HepG2 (cell line): ENCODE measurements at regions not wholly inside any gene's neighbourhood (a gene's known extent, or its start where the extent isn't known, plus 50 kb on each side); places are given as distances from the start of the nearest gene placed in this dataset.

ENCODE experiments used
- ATAC-seq: fragments of 200-7000 bp; cut with Tn5 transposase; 3 replicates; pipeline ENCODE4 v1.9.1; 2020; ENCODE audit warnings: mild to moderate bottlenecking, moderate library complexity
- BruUV-seq: library from RNA; stranded (reverse); fragments of 400-500 nt; replicated peaks from 2 replicates; lab custom pipeline; 2021; lab: Mats Ljungman, UMichigan
- CTCF ChIA-PET: fragments of 300-600 bp; formaldehyde crosslinking; extraction: SDS; loops from one replicate; lab custom pipeline; 2021; ENCODE audit warnings: low total read pairs, inconsistent platforms, low intra/inter-chr PET ratio; lab: Yijun Ruan, JAX
- POLR2A ChIA-PET: fragments of 350-600 bp; sonication (Branson Sonifier 250); formaldehyde crosslinking; loops from one replicate; lab custom pipeline; 2020; ENCODE audit warnings: antibody characterized with exemption, inconsistent platforms; lab: Yijun Ruan, JAX
- DNase-seq: peaks from one replicate; pipeline ENCODE4 v3.0.0-alpha.2; 2015; ENCODE audit warnings: low spot score
- FAIRE-seq: peaks from 3 replicates; lab custom pipeline; 2011; peaks lifted over from hg19 to GRCh38; lab: Jason Lieb, UNC
- H2AFZ ChIP-seq: one replicate; pipeline ENCODE4 v1.6.1; 2011; ENCODE audit warnings: low read length, inconsistent platforms
- H3K27ac ChIP-seq: fragments of 300-600 bp; 3 replicates; pipeline ENCODE4 v1.8.0; 2011; ENCODE audit warnings: mixed run types, mild to moderate bottlenecking, mixed read lengths, low read length, inconsistent platforms; ENCODE audit not compliant: insufficient read depth; ENCODE audit errors: extremely low read length
- H3K27me3 ChIP-seq, 2 experiments: fragments of 200-600 bp in 1 of 2; 2 replicates in 1 of 2; 3 replicates in 1 of 2; pipeline versions ENCODE4 v1.6.0 to v1.8.0; 2011; ENCODE audit warnings: low read length in 2 of 2, mild to moderate bottlenecking in 2 of 2, moderate library complexity in 2 of 2, inconsistent platforms in 1 of 2; ENCODE audit not compliant: insufficient read depth in 2 of 2, control insufficient read depth in 1 of 2
- H3K36me3 ChIP-seq, 2 experiments: fragments of 200-600 bp in 1 of 2; replicated peaks in 1 of 2; 2 replicates in 1 of 2; 3 replicates in 1 of 2; pipeline versions ENCODE4 v1.5.1 to v1.8.0; 2011; ENCODE audit warnings: low read length in 2 of 2, inconsistent platforms in 1 of 2; ENCODE audit not compliant: insufficient read depth in 2 of 2, control insufficient read depth in 1 of 2
- H3K4me1 ChIP-seq: 2 replicates; pipeline ENCODE4 v1.5.1; 2012; ENCODE audit warnings: low read length, inconsistent platforms; ENCODE audit not compliant: insufficient read depth
- H3K4me2 ChIP-seq: 2 replicates; pipeline ENCODE4 v1.6.0; 2011; ENCODE audit warnings: low read depth, low read length, inconsistent platforms
- H3K4me3 ChIP-seq, 3 experiments: fragments of 200-600 bp in 1 of 3; sonication (generic), shearing (Covaris generic) in 1 of 3; replicated peaks in 1 of 3; 2 replicates each; pipeline ENCODE4 v1.5.1; 2011 to 2016; ENCODE audit warnings: low read length in 3 of 3, inconsistent platforms in 2 of 3, low read depth in 2 of 3, mild to moderate bottlenecking in 2 of 3, control low read depth in 1 of 3, mixed read lengths in 1 of 3; ENCODE audit not compliant: insufficient read depth in 1 of 3
- H3K79me2 ChIP-seq: one replicate; pipeline ENCODE4 v1.6.1; 2011; ENCODE audit warnings: low read length, inconsistent platforms; ENCODE audit not compliant: insufficient read depth
- H3K9ac ChIP-seq: 2 replicates; pipeline ENCODE4 v1.6.0; 2011; ENCODE audit warnings: mild to moderate bottlenecking, low read depth, low read length, inconsistent platforms; ENCODE audit not compliant: insufficient read depth
- H3K9me3 ChIP-seq: 2 replicates; pipeline ENCODE4 v1.5.1; 2012; ENCODE audit warnings: mild to moderate bottlenecking, low read length
- H4K20me1 ChIP-seq: 2 replicates; pipeline ENCODE4 v1.6.0; 2011; ENCODE audit warnings: inconsistent platforms, mild to moderate bottlenecking, low read length, moderate library complexity; ENCODE audit not compliant: insufficient read depth
- JDP2 ChIP-seq: sonication (generic); formaldehyde crosslinking; IDR thresholded peaks from 2 replicates; pipeline ENCODE4 v1.8.1; 2022; ENCODE audit warnings: missing genetic modification reagents, borderline replicate concordance
- KDM5A ChIP-seq: fragments of 200-600 bp; sonication (generic); IDR thresholded peaks from 2 replicates; pipeline ENCODE4 v1.7.0; 2018; ENCODE audit warnings: antibody characterized with exemption, mild to moderate bottlenecking, low read length, borderline replicate concordance
- KMT2A ChIP-seq: sonication (generic); formaldehyde crosslinking; IDR thresholded peaks from 2 replicates; pipeline ENCODE4 v1.4.0; 2020; ENCODE audit warnings: missing genetic modification reagents
- PRPF4 ChIP-seq: fragments of 200-400 bp; formaldehyde crosslinking; IDR thresholded peaks from 2 replicates; pipeline ENCODE4 v1.6.1; 2016; ENCODE audit warnings: low read length, low read depth; ENCODE audit not compliant: poor library complexity, severe bottlenecking
- SMARCC2 ChIP-seq: fragments of 450-650 bp; IDR thresholded peaks from 2 replicates; pipeline ENCODE4 v1.6.1; 2017; ENCODE audit warnings: antibody characterized with exemption, mild to moderate bottlenecking
- ZFP36L2 ChIP-seq: sonication (generic); formaldehyde crosslinking; IDR thresholded peaks from 2 replicates; pipeline ENCODE4 v1.4.0; 2020; ENCODE audit warnings: missing genetic modification reagents
- ZNF652 ChIP-seq: IDR thresholded peaks from 2 replicates; pipeline ENCODE4 v1.6.1; 2016; ENCODE audit warnings: low read depth, borderline replicate concordance
- ZNF781 ChIP-seq: sonication (generic); formaldehyde crosslinking; IDR thresholded peaks from 2 replicates; pipeline ENCODE4 v1.5.1; 2020; ENCODE audit warnings: borderline replicate concordance, mild to moderate bottlenecking, missing genetic modification reagents; ENCODE audit errors: not compliant biosample characterization
- ZNF816 ChIP-seq: sonication (generic); formaldehyde crosslinking; IDR thresholded peaks from 2 replicates; pipeline ENCODE4 v1.8.0; 2022; ENCODE audit warnings: missing genetic modification reagents, mild to moderate bottlenecking, borderline replicate concordance
- WGBS: methylation state at CpG from one replicate; pipeline ENCODE4 v1.1.6; 2017; ENCODE audit warnings: low lambda C conversion rate; 5-methylcytosine and 5-hydroxymethylcytosine counted together
- in situ Hi-C: cut with HindIII; loops from 2 replicates; pipeline ENCODE4 v1.10.0; 2017; ENCODE audit warnings: low pct_unique_long_range_greater_than_20kb; ENCODE audit not compliant: extremely low pct_ligation_motif_present
- intact Hi-C: fragments of 100-400 bp; cut with micrococcal nuclease; formaldehyde crosslinking; loops from one replicate; pipeline ENCODE4 v1.10.0; 2022; ENCODE audit not compliant: unreplicated experiment
- TF ChIP-seq, protein P1 (sequence below): sonication (generic); formaldehyde crosslinking; IDR thresholded peaks from 2 replicates; pipeline ENCODE4 v1.4.0; 2020; ENCODE audit warnings: missing genetic modification reagents, low read depth, mild to moderate bottlenecking, borderline replicate concordance
- TF ChIP-seq, protein P2 (sequence below): sonication (generic); formaldehyde crosslinking; IDR thresholded peaks from 2 replicates; pipeline ENCODE4 v1.5.0; 2020; ENCODE audit warnings: mild to moderate bottlenecking, missing genetic modification reagents
- TF ChIP-seq, protein P3 (sequence below): sonication (generic); formaldehyde crosslinking; IDR thresholded peaks from 2 replicates; pipeline ENCODE4 v1.9.0; 2021; ENCODE audit warnings: missing genetic modification reagents, mild to moderate bottlenecking, borderline replicate concordance

GRCh38 chrX:43450355-43450754, 205.7 kb upstream of the MAOA start:
- no peaks in the 10 kb centered on the region for H3K4me1 ChIP-seq
- no peak overlapping the region for H3K27ac ChIP-seq
- ATAC-seq (no peak), FAIRE-seq (no peak), DNase-seq (no peak)
- in situ Hi-C loops (no loop called here), intact Hi-C loops (no loop called here)
- H3K4me2 ChIP-seq = no peak overlapping the region
- H3K9ac ChIP-seq = no peak overlapping the region
- H2AFZ ChIP-seq = no peak overlapping the region
- POLR2A ChIA-PET = no interaction called here
- no TSS peak for BruUV-seq
- no peaks in the 10 kb centered on the region for H3K79me2 ChIP-seq
- H4K20me1 ChIP-seq = no peaks in the 10 kb centered on the region
- WGBS = 9% methylated on average over 2 of the region's 4 CpGs
- H3K4me3 ChIP-seq = no peak overlapping the region
- no peaks in the 10 kb centered on the region for H3K36me3 ChIP-seq
- CTCF ChIA-PET = no interaction called here
- no peaks in the 10 kb centered on the region for H3K27me3 ChIP-seq
- no peak for TF ChIP-seq KMT2A
- TF ChIP-seq KDM5A = no peak
- TF ChIP-seq SMARCC2 = no peak
- TF ChIP-seq ZNF652 (CRISPR knock-in tag) = no peak
- no peak for TF ChIP-seq ZNF781 (CRISPR knock-in tag)
- no peak for TF ChIP-seq ZNF816 (CRISPR knock-in tag)
- TF ChIP-seq PRPF4 = no peak
- no peak for TF ChIP-seq ZFP36L2 (CRISPR knock-in tag)
- TF ChIP-seq, protein P1, sequence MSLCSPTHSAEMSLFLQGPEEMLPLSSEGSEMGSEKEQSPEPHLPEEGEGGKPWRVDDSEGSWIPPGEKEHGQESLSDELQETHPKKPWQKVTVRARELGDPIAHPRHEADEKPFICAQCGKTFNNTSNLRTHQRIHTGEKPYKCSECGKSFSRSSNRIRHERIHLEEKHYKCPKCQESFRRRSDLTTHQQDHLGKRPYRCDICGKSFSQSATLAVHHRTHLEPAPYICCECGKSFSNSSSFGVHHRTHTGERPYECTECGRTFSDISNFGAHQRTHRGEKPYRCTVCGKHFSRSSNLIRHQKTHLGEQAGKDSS = no peak
- TF ChIP-seq, protein P2, sequence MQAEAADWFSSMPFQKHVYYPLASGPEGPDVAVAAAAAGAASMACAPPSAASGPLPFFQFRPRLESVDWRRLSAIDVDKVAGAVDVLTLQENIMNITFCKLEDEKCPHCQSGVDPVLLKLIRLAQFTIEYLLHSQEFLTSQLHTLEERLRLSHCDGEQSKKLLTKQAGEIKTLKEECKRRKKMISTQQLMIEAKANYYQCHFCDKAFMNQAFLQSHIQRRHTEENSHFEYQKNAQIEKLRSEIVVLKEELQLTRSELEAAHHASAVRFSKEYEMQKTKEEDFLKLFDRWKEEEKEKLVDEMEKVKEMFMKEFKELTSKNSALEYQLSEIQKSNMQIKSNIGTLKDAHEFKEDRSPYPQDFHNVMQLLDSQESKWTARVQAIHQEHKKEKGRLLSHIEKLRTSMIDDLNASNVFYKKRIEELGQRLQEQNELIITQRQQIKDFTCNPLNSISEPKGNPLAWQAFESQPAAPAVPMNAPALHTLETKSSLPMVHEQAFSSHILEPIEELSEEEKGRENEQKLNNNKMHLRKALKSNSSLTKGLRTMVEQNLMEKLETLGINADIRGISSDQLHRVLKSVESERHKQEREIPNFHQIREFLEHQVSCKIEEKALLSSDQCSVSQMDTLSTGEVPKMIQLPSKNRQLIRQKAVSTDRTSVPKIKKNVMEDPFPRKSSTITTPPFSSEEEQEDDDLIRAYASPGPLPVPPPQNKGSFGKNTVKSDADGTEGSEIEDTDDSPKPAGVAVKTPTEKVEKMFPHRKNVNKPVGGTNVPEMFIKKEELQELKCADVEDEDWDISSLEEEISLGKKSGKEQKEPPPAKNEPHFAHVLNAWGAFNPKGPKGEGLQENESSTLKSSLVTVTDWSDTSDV = no peak
- TF ChIP-seq, protein P3, sequence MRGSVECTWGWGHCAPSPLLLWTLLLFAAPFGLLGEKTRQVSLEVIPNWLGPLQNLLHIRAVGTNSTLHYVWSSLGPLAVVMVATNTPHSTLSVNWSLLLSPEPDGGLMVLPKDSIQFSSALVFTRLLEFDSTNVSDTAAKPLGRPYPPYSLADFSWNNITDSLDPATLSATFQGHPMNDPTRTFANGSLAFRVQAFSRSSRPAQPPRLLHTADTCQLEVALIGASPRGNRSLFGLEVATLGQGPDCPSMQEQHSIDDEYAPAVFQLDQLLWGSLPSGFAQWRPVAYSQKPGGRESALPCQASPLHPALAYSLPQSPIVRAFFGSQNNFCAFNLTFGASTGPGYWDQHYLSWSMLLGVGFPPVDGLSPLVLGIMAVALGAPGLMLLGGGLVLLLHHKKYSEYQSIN (CRISPR knock-in tag) = no peak
- TF ChIP-seq JDP2 (CRISPR knock-in tag) = no peak
- H3K9me3 ChIP-seq = 0 out of 2 replicates have a peak, but pooled peaks cover 13% of the 10 kb centered on the region
